HG02852 (cell line): ENCODE measurements at regions not wholly inside any gene's neighbourhood (a gene's known extent, or its start where the extent isn't known, plus 50 kb on each side); places are given as distances from the start of the nearest gene placed in this dataset.
"Not testable (repeated sequence)": the region's sequence is repeated elsewhere in the genome, so short reads cannot be mapped to it uniquely, and the experiment has no call there.

Experiments used
- ATAC-seq: cut with Tn5 transposase; IDR thresholded peaks from one replicate; pipeline ENCODE4 v1.9.1; 2021; ENCODE audit warnings: mild to moderate bottlenecking, moderate library complexity; ENCODE audit not compliant: unreplicated experiment

DNA sequence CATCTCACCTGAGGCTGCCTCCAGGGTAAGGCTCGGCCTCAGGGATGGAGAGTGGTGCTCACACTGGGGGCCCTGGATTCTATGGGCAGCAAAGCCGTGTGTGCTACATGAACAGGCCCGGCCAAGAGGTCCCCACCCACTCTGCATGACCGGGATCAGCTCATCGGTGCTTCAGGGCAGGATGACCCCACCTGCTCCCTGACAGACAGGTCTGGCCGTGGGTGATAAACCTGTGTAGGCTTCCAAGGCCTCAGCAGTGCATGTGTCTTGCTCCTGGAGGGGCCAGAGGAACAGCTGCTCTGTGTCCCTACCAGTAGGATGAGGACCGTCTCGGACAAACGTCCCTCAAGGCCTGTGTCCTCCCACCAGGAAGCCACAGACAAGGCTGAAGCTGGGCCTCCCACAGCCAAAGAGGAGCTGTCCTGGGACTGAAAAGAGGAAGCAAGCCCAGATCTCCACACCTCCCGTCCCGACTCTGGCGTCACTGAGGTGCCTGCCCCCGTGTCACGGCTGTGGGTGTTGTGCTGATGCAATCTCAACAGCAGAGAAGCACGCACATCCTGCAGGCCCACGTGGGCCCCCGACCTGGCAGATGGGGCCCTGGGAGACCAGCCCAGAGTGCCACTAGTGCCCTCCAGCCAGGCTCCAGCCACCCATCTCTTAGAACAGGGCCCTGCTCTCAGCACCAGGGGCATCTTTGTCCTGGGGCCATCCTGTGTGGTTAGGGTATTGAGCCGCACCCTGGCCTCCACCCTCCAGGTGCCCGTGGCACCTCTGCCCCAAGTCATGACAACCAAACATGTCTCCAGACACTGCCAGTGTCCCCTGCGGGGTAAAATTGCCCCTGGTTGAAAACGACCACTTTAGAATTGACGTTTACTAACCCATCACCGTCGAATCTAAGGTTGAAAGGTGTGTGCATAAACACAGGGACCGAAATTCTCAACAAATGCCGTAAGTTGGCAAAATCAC lies 5455.9 kb upstream of the TPTE start:
- peak; percentile 84 for ATAC-seq

DNA sequence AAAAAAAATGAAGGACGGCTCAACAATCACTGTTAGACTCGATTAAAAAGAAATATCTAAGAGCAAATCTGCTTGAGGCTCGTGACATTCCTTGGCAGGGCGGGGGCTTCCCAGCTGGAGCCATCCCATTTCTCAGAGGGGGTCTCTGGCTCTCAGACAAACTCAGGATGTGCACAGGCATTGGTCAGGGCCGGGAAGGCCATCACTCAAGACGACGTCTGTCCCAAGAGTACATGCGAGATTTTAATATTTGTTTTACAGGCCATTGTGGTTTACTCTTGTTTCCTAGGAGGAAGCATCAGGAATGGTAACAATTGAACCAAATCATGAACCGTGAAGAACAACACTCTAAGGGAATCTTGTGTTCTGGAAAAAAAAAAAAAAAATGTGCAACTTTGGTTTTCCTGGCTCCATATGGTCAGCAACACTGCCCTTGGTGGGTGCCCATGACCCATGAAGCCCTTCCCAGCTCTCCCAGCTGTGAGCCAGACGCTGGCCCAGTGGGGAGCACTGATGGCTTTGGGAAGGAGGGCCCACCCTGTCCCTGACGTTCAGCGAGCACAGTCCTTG lies 5454.6 kb upstream of the TPTE start:
- ATAC-seq: not testable (repeated sequence)

DNA sequence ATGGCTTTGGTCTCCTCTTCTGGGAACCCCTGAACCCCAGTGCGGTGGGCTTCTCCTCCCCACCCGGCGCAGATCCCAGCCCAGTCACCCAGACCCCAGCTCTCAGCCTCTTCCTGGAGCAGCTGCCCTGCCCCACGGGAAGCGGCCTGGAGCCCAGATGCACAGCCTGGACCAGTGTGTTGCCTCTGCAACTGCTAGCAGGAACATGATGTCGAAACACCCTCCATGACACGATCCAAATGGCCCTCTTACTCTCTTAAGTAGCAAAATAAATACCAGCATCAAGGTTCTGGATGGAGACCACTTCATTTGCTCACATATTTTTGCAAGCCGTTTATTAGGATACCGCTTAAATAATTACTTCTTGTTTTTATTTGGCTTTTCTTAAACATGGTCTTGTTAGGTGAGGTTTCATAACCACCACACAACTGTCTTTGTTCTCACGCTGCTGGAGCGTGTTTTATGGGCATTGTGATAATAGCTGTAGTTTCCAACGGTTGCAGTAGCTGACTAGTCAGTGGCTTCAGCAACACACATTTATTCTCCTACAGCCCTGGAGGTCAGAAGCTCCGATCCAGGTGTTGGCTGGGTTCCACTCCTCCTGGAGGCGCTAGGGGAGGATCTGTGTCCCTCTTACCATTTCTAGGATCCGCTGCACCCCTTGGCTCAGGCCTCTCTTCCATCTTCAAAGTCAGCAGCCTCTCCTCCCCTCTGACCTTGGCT lies 5453.9 kb upstream of the TPTE start:
- not testable (repeated sequence) for ATAC-seq

DNA sequence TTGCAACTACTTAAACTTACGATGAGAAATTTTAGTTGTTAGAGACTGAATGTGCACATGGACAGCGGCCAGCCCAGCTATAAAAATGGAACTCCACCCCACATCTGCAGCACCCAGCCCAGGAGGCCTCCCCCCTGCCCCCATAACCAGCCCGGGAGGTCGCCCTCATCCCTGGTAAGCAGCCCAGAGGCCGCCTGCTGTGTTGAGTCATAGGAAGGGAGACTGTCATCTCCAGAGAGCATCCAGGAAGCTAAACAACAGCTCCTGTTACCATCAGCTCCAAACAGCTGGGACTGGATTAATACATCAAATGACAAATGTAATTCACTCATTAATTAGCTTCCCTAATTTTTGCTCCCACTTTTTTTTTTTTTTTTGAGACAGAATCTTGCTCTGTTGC lies 5452.7 kb upstream of the TPTE start:
- not testable (repeated sequence) for ATAC-seq

DNA sequence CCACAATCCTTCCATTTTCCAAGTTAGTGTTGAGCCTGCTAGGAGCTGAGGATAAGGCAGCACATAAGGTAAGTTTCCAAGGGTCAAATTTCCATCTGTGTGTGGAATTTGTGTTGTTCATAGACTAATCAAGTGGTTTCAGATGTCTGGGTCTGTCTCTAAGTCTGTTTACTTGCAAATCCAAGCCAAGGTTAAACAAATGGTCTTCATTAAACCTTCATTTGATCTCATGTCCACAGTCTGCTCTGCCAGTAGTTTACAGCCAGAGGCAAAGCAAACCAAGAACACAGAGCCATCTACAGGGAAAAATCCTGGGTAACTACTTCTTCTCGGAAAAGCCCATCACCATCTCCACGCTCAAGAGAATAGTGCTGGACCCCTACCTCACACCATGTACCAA lies 5450.2 kb upstream of the TPTE start:
- not testable (repeated sequence) for ATAC-seq

DNA sequence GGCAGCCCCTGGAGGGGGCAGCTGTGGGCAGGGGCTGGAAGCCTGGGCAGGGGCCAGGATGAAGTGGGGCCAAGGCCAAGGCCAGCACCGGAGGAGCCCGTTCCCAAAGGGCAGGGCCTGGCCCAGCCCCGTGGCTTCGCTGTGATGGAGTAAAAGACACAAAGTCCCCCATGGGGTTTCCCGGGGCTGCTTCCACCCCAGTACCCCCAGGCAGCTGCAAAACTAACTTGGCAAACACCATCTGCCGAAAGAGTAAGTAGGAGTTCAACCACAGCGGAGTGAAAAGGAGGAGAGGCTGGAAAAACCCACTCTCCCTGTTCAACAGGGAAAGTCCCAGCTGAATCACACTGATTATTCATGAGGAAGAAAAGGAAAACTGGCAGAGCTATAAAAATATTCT lies 5444.5 kb upstream of the TPTE start:
- not testable (repeated sequence) for ATAC-seq

DNA sequence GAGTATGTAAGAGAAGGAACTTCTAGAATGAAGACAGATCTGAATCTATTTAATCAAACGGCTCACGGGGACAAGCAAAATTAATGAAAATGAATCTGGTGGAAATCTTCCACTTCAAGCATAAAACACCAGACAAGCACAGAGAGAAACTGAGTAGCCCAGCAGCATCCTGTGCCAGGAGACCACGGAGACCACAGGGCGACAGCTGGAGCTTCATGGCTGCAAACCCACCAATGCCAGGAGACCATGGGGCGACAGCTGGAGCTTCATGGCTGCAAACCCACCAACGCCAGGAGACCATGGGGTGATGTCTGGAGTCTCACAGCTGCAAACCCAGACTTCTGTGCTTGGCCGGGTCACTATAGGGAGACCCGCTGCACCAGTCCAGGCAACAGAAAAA lies 5442.0 kb upstream of the TPTE start:
- not testable (repeated sequence) for ATAC-seq

DNA sequence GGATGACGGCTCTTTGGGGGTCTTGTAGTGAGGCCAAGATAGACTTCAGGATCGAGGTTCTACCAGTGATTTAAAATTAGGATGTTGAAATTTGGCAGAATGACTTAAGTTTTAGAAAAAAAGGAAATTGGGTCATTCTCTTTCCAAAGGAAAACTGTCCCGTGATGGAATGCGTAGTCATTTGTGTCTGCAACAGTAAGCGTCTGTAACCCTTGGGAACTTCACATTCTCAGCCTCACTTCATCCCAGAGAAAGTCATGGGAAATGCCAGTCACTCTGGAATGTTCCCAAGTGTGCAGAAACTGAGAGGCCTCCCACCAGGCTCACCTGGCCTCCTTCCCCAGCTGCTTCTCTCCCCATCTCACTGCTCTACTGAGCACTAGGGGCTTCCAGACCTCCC lies 5441.4 kb upstream of the TPTE start:
- ATAC-seq: not testable (repeated sequence)

DNA sequence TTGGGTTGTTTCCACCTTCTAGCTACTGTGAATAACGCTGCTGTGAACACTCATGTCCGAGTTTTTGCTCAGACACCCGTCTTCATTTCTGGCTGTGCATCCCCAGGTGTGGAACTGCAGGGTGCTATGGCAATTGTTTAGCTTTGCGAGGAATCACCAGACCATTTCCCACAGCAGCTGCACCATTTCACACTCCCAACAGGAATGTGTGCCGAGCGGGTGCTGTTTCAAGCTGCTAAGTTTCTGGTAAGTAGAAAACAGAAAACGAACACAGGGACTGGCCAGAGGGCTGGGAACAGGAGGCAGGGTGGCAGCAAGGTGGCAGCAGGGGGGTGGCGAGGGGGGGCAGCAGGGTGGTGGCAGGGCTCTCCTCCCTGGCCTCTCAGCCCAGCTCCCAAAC lies 5437.1 kb upstream of the TPTE start:
- ATAC-seq: not testable (repeated sequence)

DNA sequence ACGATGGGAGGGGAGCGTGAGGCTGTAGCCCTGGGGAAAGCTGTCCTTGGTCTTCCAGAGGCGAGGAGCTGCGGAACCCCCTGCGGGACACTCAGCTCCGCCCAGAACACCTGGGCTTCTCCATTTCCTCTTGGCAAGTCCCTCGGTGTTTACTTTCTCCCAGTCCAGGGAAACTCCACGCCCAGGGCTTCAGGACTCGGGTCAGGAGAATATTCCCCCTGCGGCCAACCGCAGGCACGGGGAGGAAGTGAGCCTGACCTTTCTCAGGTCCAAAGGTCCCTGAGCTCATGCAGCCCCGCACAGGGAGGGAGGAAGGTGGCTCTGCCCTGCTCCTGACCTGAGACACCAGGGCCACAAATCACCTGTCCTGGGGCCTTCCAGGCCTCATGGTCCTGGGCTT lies 5435.9 kb upstream of the TPTE start:
- ATAC-seq: not testable (repeated sequence)

DNA sequence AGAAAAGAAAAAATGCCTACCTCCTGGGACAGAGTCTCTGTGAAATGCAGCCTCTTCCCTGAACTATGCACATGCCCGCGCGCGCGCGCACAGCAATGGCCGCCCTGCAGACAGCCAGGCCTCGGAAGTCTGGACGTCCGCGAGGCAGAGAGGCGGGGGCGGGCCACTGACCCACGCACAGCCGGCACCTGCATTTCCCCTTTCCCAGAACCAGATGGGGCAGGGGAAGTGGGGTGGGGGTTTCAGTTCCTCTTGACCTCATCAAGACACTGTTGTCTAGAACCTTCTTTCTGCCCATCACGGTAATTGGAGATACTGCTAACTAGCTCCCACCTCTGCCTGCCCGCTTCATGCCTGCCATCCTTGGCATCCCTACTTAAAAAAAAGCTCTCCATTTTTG lies 5435.0 kb upstream of the TPTE start:
- not testable (repeated sequence) for ATAC-seq

DNA sequence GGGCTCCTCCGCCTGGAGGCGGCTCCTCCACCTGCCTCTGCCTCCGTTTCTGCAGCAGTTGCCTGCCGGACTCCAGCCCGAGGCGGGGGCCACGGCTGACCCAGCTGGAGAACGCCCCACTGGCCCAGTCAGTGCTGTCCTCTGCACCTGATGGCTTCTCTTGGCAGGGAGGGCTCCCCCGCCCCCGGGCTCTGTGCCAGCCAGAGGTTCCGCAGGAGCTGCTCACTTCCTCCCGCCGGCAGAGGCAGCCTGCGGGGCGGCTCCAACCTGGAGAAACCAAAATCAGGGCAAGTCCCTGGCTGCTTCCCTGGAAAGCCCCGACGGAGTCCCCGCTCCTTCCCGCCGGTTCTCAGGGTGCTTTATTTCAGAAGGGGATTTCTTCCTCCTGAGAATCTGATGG lies 5432.6 kb upstream of the TPTE start:
- ATAC-seq: not testable (repeated sequence)

DNA sequence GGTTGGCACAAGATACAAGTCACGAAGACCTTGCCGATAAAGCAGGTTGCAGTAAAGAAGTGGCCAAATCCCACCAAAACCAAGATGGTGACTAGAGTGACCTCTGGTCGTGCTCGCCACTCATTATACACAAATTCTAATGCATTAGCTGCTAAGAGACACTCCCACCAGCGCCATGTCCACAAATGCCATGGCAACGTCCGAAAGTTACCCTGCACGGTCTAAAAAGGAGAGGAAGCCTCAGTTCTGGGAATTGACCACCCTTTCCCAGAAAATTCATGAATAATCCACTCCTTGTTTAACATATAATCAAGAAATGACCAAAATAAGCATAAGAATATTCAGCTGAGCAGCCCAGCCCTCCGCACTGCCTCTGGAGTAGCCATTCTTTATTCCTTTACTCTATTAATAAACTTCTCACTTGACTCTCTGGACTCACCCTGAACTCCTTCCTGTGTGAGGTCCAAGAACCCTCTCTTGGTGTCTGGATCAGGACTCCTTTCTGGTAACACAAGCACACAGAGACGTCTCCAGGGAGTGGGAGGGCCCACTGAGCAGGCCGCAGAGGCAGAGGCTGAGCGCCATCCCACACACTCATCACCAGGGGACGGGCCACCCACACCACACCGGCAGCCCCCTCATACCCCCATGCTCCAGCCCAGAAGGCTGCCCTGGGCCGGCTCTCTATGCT lies 5431.8 kb upstream of the TPTE start:
- not testable (repeated sequence) for ATAC-seq

DNA sequence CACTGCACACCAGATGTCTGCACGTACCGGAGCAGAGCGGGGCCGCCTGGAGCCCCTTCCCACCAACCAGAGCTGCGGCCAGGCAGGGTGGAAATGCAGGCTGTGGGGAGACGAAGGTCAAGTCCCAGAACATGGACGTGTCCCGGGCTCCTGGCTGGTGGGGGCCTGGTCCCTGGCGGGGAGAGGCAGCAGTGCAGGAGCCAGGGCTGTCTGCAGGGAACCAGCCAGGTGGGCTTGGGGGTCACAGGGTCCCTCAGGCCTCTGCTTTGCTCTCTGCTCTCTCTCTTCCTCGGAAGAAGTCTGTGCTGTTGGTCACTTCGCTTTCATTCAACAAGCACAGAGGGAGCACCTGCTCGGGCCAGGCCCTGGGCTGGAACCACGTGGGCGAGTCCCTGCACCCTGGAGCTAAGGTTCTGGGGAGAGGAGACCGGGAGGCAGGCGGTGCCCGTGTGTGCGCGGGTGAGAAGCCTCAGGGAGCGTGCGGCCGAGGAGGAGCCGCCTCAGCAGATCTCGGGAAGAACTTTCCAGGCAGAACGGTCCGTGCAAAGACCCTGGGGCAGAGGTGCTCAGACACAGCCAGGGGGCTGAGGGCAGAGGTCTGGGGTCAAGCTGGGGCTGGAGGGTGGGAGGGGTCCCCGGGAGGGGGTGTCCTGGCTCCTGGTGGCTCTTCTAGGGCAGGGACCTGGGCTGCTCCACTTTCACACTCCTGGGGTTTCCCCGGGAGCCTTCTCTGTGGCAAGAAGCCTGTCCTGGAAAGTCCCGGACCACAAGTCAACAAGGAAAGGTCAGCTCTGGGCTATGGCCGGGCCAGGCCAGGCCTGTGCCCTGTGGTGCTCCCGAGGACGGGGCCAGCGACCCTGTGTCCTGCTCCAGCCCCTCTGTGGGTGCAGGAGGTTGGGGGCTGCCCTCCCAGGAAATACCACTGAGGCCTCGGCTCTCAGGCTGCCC lies 5431.0 kb upstream of the TPTE start:
- ATAC-seq: not testable (repeated sequence)

DNA sequence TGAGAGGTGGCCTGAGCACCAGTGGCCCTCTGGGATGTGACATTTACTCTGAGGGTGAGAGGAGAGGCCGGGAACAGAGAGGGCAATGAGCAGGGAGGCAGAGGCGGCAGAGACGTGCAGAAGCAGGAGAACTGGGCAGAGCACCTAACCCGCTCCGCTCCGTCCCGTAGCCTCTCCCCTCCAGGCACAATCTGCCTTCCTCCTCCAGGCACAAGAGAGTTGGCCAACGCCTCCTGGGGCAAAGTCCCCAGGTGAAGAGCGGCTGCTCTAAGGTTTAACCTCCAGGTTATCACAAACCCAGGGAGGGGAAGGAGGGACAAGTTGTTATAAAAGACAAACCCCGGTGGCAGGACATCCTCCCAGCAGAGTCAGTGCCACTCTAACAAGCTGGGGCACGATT lies 5430.1 kb upstream of the TPTE start:
- not testable (repeated sequence) for ATAC-seq

DNA sequence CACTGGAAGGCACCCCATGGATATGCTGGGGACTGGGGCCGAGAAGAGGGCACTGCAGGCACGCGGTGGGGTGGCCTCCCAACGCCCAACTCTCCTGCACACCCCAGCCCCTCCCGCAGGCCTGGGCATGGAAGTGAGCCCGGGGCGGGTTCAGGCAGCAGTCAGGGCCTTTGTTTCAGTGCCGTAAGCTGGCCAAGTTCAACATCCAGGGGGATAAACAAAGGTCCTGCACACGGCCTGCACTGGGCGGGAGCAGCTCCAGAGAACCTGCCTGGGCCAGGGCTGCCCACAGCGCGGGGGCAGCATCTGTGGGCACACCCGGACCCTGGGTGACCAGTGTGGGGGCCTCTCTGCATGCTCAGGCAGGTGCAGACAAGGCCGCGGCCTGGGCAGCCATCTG lies 5425.8 kb upstream of the TPTE start:
- ATAC-seq: not testable (repeated sequence)

DNA sequence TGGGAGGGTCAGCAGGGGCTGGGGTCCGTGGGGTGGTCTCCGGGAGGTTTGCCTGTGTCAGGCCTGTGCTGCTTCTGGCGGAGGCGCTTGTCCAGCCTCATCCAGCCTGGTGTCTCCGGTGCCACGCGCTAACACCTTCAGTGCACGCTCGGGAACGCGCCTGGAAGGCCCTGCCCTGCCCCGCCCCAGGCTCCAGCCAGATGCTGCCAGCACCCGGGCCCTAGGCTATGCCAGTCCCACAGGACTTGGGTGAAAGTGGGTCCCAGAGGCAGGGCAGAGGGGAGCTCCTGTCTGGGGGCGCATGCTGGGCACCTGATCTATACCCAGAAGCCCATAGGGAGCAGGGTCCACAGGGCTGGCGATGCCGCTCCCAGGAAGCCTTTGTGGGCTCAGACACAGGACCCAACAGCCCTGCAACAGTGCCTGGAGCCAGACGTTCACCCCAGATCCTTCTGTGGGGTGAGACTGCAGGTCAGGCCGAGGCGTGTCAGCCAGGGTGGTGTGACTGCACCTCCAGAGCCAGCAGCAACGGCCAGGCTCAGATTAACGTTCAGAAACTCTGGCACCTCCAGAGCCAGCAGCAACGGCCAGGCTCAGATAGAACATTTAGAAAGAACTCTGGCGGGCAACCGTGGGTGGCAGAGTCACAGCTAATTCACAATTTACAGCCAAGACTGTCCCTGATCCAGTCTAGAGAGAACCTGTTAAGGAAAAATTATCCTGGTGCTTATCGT lies 5423.2 kb upstream of the TPTE start:
- not testable (repeated sequence) for ATAC-seq

DNA sequence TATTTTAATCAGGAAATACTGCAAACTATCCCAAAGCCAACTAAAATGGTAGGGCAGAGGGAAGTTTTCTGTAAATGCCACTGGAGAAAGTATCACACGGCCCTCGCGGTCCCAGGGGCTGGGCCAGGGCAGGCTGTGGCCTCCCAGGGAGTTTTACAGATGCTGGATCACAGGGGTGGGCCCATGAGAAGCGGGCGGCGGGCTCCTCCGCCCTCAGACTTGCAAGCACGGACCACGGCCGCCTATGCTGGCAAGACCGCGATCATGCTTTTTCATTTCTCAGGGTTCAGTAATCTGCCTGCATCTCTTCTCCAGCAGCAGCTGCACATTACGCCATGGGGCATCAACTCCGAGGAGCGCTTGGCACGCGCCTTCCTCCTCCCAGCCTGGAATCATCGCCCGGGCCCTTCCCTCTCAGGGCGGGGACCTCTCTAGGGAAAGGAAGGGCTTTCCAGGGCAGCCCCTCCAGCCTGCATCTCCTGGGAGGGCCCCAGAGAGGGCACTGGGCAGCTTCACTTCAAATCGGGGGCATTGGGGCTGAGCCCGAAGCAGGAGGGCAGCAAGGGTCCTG lies 5420.7 kb upstream of the TPTE start:
- ATAC-seq: not testable (repeated sequence)

DNA sequence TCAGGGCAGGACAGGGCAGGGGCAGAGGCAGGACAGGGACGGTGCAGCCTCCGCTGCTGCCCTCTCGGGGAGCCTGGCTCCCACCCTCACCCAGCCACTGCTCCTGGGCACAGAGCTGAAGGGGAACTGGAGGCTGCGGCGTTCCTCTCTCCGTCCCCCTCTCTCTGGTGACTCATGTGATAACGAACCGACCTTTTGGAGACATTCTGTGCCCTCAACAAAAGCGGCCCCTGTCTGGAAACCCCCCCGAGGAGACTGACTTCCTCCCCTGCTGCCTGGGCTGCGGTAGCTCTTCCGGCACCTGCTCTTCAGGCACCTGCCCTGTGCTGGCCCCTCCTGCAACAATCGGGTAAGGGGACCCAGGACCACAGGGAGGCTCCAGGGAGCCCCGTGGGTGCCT lies 5419.6 kb upstream of the TPTE start:
- ATAC-seq: not testable (repeated sequence)
